Gastrocnemius medialis (tissue), 4 donors: ENCODE measurements at regions not wholly inside any gene's neighbourhood (a gene's known extent, or its start where the extent isn't known, plus 50 kb on each side); places are given as distances from the start of the nearest gene placed in this dataset.

Experiments
- CTCF ChIP-seq, 5 experiments: fragments of 450-650 bp in 3 of 5; fragments of 200-600 bp in 2 of 5; sonication (generic) in 2 of 5; IDR thresholded peaks in 4 of 5; conservative IDR thresholded peaks in 1 of 5; 1 replicate in 4 of 5; 2 replicates in 1 of 5; pipeline ENCODE4 v1.5.1; 2016 to 2019; ENCODE audit warnings: antibody characterized with exemption in 5 of 5, mild to moderate bottlenecking in 3 of 5, moderate library complexity in 3 of 5
- POLR2A ChIP-seq, 2 donors: fragments of 450-650 bp; IDR thresholded peaks; one replicate each; pipeline ENCODE4 v1.6.1; 2017; ENCODE audit warnings: antibody characterized with exemption in 2 of 2, mild to moderate bottlenecking in 2 of 2, moderate library complexity in 2 of 2

- TF ChIP-seq CTCF (IDR thresholded peaks at IDR 0.05 in 4 of 5, conservative IDR thresholded peaks at IDR 0.05 in 1 of 5) (no peak), POLR2A (IDR thresholded peaks at IDR 0.05) (no peak)
Observed at GRCh38 chr15:47824147-47824546, 106.8 kb downstream of the SEMA6D start.
